Left hindlimb (tissue), 1 donor: ENCODE measurements at regions not wholly inside any gene's neighbourhood (a gene's known extent, or its start where the extent isn't known, plus 50 kb on each side); places are given as distances from the start of the nearest gene placed in this dataset.

Source experiments
- DNase-seq: peaks from one replicate; pipeline ENCODE4 v3.0.0-alpha.2; 2018

DNA sequence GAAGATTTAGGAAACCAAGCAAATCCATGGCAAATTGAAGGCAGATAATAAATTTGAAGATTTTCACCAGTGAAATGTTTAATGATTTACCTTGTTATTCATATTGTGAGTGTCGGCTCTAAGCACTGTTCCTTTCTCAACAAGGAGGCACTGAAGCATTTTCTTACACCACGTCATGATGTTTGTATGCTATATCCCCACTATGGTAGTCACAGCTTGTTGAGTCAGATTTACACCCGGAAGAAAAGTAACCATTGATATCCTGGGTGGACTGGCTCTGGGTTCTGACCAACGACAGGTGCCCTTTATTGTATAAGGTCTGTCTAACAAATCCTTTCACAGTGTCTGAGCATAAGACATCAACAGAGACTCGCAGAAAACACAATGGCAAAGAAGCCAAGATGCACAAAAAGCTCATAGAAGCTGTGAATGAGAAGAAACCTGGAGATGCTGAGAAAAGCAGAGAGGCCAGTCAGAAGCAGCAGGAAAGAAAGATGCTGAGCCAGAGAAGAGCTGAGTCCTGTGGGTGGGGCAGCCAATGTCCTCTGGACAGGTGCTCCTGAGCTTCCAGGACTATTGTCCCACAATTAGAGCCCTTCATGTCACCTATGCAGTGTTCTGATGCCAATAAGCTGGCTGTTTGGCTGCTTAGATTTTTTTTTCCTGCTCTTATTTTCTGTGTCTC, 49.7 kb upstream of the ARHGAP5 start:
- DNase-seq, result no peak
